Astrocyte (in vitro differentiated cells and primary cell): ENCODE measurements at regions not wholly inside any gene's neighbourhood (a gene's known extent, or its start where the extent isn't known, plus 50 kb on each side); places are given as distances from the start of the nearest gene placed in this dataset.

Experiments
- CTCF ChIP-seq: IDR thresholded peaks from 2 replicates; pipeline ENCODE4 v1.5.1; 2011; ENCODE audit warnings: low read depth, mild to moderate bottlenecking, inconsistent platforms, low read length, moderate library complexity; ENCODE audit not compliant: insufficient read depth
- EZH2 ChIP-seq: IDR thresholded peaks from 2 replicates; pipeline ENCODE4 v1.6.1; 2012; ENCODE audit warnings: mild to moderate bottlenecking, low read length, inconsistent platforms; ENCODE audit not compliant: insufficient read depth

GRCh38 chr3:110526777-110527727, 544.6 kb upstream of the NECTIN3 start:
- TF ChIP-seq CTCF = no peak
- no peak for TF ChIP-seq EZH2
